Keratinocyte (primary cell): ENCODE measurements at regions not wholly inside any gene's neighbourhood (a gene's known extent, or its start where the extent isn't known, plus 50 kb on each side); places are given as distances from the start of the nearest gene placed in this dataset.

ENCODE experiments used
- EZH2 ChIP-seq: IDR thresholded peaks from one replicate; pipeline ENCODE4 v1.6.1; 2012; ENCODE audit warnings: inconsistent platforms, mild to moderate bottlenecking, low read length, moderate library complexity
- TF ChIP-seq, protein P1 (sequence below), 3 experiments: IDR thresholded peaks in 1 of 3; conservative IDR thresholded peaks in 1 of 3; optimal IDR thresholded peaks in 1 of 3; 2 replicates in 2 of 3; 3 replicates in 1 of 3; pipeline versions ENCODE3 to v1.5.1; 2011; ENCODE audit warnings: low read length in 3 of 3, mild to moderate bottlenecking in 3 of 3, moderate library complexity in 2 of 3, control low read depth in 1 of 3, inconsistent platforms in 1 of 3; ENCODE audit not compliant: insufficient read depth in 2 of 3; ENCODE audit errors: extremely low read depth in 1 of 3

DNA sequence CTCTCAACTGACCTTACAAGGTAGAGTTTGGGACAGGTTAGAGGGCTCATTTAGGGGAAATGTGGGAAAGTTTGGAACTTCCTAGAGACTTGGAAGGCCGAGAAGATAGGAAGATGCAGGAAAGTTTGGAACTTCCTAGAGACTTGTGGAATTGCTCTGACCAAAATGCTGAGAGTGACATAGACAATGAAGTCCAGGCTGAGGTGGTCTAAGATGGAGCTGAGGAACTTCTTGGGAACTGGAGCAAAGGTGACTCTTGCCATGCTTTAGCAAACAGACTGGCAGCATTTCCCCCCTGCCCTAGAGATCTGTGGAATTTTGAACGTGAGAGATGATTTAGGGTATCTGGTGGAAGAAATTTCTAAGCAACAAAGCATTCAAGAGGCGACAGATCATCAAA lies 258.9 kb upstream of the GULP1 start:
- TF ChIP-seq, protein P1, sequence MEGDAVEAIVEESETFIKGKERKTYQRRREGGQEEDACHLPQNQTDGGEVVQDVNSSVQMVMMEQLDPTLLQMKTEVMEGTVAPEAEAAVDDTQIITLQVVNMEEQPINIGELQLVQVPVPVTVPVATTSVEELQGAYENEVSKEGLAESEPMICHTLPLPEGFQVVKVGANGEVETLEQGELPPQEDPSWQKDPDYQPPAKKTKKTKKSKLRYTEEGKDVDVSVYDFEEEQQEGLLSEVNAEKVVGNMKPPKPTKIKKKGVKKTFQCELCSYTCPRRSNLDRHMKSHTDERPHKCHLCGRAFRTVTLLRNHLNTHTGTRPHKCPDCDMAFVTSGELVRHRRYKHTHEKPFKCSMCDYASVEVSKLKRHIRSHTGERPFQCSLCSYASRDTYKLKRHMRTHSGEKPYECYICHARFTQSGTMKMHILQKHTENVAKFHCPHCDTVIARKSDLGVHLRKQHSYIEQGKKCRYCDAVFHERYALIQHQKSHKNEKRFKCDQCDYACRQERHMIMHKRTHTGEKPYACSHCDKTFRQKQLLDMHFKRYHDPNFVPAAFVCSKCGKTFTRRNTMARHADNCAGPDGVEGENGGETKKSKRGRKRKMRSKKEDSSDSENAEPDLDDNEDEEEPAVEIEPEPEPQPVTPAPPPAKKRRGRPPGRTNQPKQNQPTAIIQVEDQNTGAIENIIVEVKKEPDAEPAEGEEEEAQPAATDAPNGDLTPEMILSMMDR (optimal IDR thresholded peaks at IDR 0.05 in 1 of 3, IDR thresholded peaks at IDR 0.05 in 1 of 3, conservative IDR thresholded peaks at IDR 0.05 in 1 of 3; ENCODE audit: extremely low read depth in 1 of 3, insufficient read depth in 2 of 3, low read length in 3 of 3): no peak
- no peak for TF ChIP-seq EZH2
